IPS-NIHi7 (cell line): ENCODE measurements at regions not wholly inside any gene's neighbourhood (a gene's known extent, or its start where the extent isn't known, plus 50 kb on each side); places are given as distances from the start of the nearest gene placed in this dataset.
A peak's percentile ranks its signal among the peaks of the same experiment; 100 is the strongest.
"Not testable (repeated sequence)": the region's sequence is repeated elsewhere in the genome, so short reads cannot be mapped to it uniquely, and the experiment has no call there.

ENCODE experiments used
- DNase-seq: peaks from one replicate; pipeline ENCODE4 v3.0.0; 2012; ENCODE audit warnings: mixed read lengths; ENCODE audit errors: extremely low spot score

GRCh38 chr9:78713614-78714405 lies 416.9 kb downstream of the PSAT1 start:
- no peak for DNase-seq

DNA sequence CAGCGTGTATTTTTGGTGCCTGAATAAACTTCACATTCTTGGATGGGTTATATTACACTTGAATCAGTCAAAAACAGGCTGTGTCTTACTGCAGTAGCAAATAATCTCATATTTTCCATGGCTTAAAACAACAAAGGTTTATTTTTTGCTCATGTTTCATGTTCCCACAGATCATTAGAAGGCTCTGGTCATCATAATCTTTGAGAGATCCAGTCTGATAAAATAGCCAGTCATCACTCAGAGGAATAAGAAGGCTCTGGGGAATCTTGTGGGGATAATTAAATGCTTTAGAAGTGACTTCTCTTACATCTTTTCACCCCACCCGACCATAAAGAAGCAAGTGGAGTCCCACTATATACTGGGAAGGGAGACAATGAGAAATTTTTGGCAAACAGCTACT lies 417.7 kb downstream of the PSAT1 start:
- DNase-seq: no peak

DNA sequence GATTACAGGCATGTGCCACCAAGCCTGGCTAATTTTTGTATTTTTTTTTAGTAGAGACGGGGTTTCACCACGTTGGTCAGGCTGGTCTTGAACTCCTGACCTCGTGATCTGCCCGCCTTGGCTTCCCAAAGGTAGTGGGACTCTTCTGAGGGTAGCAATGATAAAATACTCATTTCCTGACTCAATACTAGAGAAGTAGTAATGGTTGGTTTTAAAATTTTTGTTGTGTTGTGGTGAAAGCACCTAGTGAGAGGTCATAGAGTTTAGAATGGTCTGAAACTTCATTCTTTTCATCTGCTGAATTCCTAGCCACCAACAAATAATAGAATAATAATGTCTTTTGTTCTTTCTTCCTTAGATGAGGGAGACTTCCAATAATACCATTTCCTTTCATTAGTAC lies 422.1 kb downstream of the PSAT1 start:
- not testable (repeated sequence) for DNase-seq

- no peak for DNase-seq
Observed at GRCh38 chr9:78724896-78725295, 428.0 kb downstream of the PSAT1 start.

DNA sequence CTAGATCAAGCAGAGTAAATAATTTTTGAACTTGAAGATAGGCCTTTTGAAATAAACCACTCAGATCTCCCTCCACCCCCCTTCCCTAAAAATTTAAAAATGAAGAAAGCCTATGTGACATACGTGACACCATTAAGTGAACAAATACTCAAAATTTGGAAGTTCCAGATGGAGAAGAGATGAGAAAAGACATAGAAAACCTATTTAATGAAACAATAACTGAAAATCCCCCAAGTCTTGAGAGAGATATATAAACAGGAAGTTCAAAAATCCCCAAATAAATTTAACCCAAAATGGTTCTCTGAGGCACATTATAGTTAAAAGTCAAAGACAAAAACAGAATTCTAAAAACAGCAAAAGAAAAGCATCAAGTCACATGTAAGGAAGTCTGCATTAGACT lies 428.6 kb downstream of the PSAT1 start:
- no peak for DNase-seq

DNA sequence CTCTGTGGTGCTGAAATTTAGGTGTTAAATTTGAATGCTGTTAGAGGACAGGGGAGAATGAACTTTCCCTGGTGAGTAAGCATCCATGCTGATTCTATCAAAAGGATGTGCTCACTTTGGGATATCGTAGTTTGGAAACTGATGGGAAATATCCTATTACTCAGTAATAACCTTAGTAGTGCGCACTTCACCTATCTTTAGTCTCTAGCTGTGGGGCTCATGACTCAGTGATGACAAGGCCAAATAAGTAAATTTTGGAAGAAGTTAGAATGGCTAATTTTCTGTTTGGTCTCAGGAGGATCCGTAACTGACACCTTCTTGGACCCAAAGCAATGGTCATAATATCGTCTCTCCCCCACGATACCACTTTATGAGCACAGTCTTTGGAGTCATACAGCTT lies 448.4 kb downstream of the PSAT1 start:
- no peak for DNase-seq

GRCh38 chr9:78746010-78746409 lies 449.1 kb downstream of the PSAT1 start:
- DNase-seq: no peak

- DNase-seq: no peak
Observed at GRCh38 chr9:78753039-78753438, 456.1 kb downstream of the PSAT1 start.

GRCh38 chr9:78756813-78757510 lies 460.0 kb downstream of the PSAT1 start:
- no peak for DNase-seq

- DNase-seq: no peak
Observed at GRCh38 chr9:78763424-78763823, 466.5 kb downstream of the PSAT1 start.

DNA sequence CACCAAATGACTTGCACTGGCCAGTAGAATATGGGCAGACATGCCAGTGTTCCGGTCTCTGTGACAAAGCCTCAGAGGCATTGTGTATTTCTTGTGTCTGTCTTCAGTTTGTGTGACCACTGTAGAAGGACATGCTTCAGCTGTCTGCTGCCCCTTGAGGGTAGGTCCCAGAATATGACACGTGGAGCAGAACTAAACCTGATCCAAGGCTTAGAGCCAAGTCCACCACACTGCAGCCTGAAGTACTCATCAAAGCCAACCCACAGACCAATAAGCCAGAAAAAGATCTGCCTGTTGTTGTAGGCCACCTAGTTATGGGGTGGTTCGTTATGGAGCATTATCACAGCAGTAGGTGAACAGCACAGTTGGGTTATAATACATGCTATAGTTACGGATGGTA lies 468.9 kb downstream of the PSAT1 start:
- no peak for DNase-seq

- no peak for DNase-seq
Observed at GRCh38 chr9:78767490-78767889, 470.6 kb downstream of the PSAT1 start.

DNA sequence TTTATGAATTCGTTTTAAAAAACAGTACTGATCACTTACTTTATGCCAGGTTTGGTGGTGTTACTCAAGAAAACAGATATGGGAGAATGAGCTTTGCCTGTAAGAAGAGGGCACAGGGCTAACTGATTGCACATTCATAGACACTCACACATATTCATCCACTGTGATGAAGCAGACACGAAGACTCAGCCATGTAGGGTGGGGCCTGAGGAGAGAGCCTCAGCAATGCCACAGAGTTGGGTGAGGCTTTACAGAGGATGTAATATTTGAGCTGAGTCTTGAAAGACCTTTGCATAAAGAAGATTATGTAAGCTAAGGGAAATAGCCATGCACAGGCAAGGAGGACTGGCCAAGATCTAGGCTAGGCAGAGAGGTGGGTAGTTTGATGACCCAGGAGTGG lies 472.8 kb downstream of the PSAT1 start:
- no peak for DNase-seq

GRCh38 chr9:78775211-78775610 lies 478.3 kb downstream of the PSAT1 start:
- no peak for DNase-seq

- no peak for DNase-seq
Observed at GRCh38 chr9:78775696-78776295, 478.9 kb downstream of the PSAT1 start.

DNA sequence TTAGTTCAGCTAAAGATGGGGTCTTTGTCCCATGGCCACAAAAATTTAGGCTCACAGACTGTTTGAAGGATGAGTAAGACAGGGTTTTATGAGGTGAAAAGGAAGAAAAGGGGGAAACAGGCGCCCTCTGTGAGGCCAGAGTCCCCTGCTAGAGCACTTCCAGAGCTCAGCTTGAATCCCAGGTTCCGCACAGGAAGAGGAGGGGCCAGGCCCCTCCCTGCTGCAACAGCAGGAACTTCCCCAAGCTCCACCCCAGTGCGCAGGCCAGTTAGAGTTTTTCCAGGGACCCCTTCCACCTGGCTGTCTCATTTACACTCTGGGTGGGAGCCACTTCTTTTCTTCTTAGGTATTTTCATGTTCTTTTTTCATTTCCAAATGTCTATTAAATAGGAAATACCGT lies 480.8 kb downstream of the PSAT1 start:
- peak; percentile 28 for DNase-seq

GRCh38 chr9:78778318-78778717 lies 481.4 kb downstream of the PSAT1 start:
- no peak for DNase-seq

DNA sequence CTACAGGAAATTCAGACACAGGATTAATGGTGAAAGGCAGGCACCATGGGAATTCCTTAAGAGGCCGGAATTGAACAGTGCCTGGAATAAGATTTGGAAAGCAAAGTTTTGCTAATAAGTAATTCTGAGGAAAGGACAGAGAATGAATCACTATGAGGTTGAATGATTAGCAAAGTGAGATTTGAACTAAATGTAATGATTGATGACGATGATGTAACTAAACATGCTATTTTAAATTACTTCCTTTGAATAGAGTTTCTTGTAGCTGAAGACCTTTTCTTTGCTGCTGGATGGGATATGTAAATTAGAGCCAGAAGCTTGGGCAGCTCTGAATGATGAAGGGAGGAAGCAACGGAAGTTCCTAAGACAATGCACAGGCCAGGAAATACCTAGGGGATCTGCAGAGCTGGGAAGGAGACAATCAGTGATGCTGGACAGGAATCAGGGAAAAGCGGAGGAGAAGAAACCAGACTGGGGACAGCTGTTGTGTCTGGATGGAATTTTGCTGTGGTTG lies 482.0 kb downstream of the PSAT1 start:
- DNase-seq: no peak

DNA sequence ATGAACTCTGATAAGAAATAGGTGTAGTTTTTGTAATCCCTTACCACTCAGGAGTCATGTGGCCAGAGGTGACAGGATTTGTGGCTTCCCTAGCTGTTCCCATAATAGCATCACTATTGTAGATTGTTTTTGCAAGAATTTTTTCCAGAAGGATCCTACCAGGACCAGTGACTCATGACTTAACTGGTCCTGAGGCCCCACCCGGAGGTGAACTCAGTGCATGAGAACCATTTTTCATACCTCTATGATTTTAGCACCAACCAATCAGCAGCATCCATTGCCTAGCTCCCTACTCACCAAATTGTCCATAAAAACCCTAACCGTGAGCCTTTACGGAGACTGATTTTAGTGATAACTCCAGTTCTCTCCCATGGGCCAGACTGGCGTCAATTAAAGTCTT lies 484.8 kb downstream of the PSAT1 start:
- DNase-seq: no peak

GRCh38 chr9:78782234-78782633 lies 485.3 kb downstream of the PSAT1 start:
- DNase-seq: no peak

DNA sequence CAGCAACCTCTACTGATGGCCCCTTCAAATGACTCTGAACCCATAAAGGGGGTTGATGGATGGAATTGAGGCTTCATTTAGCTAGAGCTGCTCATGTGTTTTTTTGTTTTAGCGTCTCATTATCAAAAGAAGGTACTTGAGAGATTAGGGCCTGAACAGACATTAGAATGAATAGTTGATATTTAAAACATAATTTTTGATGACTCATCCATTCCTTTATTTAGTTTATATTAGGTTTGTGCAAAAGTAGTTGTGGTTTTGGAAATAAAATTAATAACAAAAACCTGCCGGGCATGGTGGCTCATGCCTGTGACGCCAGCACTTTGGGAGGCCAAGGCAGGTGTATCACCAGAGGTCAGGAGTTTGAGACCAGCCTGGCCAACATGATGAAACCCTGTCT lies 485.9 kb downstream of the PSAT1 start:
- no peak for DNase-seq

DNA sequence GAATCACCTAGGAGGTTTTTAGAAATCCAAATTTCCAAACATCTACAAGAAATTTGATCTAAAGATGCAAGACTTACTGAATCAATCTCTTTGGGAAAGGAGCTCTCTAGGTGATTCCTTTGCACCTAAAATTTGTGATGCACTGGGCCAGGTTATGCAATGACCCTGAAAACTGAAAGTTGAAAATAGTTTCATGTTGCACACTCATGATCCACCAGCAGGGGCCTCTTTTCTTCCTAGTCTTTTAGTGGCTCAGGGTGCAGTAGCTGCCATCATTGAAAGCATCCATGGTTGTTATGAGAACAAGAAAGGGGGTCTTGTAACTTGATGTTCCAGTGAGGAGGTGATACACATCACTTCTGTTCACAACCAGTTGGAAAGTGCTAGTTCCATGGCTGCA lies 486.8 kb downstream of the PSAT1 start:
- peak; percentile 18 for DNase-seq

- no peak for DNase-seq
Observed at GRCh38 chr9:78786794-78787193, 489.9 kb downstream of the PSAT1 start.
